ENCODE measurements at regions not wholly inside any gene's neighbourhood (a gene's known extent, or its start where the extent isn't known, plus 50 kb on each side); places are given as distances from the start of the nearest gene placed in this dataset.
"Not testable (repeated sequence)": the region's sequence is repeated elsewhere in the genome, so short reads cannot be mapped to it uniquely, and the experiment has no call there.

- no peak for DNase-seq (ENCODE audit: low spot score)
Measured at GRCh38 chr22:49460091-49460490, 367.6 kb downstream of the BRD1 start.

GRCh38 chr22:49458708-49459099 is 369.0 kb downstream of the BRD1 start:
- no peak for DNase-seq (ENCODE audit: low spot score)

GRCh38 chr22:49457946-49458707 is 369.5 kb downstream of the BRD1 start:
- DNase-seq (ENCODE audit: low spot score): no peak

DNA sequence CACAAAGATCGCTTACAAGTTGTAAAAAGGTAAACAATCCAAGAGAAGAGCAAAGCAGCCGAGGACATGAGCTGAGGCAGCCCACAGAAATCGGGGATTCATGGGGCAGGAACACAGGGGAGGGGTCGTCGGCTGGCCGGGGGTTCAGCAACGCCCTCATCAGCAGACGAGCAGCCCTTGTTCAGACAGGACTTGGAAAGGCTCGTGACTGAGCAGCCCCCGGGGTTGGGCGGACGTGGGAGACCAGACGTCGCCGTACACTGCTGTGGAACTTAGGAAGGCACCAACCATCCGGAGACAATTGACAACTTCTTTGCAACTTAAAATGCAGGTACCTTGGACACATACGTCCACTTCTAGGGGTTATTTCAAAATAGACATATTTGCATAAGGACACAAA is 370.5 kb downstream of the BRD1 start:
- no peak for DNase-seq (ENCODE audit: low spot score)

- no peak for DNase-seq (ENCODE audit: low spot score)
Measured at GRCh38 chr22:49455595-49455994, 372.1 kb downstream of the BRD1 start.

DNA sequence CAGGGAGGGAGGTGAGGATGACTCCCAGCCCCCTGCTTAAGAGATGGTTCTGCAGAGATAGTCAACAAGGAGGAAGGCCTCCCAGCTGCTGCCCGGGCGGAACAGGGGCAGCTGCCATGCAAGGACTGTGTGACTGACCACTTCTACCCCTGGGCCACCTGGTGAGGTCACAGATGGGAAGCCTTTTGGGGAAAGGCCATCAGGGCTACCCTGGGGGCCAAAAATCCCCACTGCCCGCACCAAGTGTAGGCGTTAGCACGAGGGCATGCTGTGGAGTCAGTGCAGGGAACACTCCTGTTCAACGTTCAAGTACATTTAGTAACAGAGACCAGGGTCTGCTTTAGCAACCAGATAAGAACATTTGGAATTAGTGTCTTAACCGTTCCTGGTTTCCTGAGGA is 372.9 kb downstream of the BRD1 start:
- DNase-seq (ENCODE audit: low spot score): no peak

DNA sequence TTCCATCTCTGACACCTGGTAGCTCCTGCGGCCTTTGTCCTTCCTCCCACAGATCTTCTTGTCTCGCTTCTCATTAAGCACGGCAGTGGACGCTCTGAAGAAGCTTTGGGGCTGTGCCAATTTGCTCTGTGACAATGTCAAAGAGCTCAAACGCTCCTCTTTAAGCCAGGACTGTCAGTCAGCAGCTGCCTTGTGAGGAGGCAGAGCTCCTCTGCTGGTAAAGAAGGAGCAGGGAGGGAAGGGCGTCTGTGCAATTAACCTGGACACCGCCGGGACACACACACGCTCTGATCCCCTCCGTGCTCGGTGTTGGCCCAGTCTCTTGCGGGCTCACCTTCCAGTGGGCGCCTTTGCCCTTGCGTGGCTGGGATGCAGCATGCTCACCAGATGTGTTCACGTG is 373.9 kb downstream of the BRD1 start:
- no peak for DNase-seq (ENCODE audit: low spot score)

- DNase-seq (ENCODE audit: low spot score): not testable (repeated sequence)
Measured at GRCh38 chr22:49453019-49453418, 374.7 kb downstream of the BRD1 start.

DNA sequence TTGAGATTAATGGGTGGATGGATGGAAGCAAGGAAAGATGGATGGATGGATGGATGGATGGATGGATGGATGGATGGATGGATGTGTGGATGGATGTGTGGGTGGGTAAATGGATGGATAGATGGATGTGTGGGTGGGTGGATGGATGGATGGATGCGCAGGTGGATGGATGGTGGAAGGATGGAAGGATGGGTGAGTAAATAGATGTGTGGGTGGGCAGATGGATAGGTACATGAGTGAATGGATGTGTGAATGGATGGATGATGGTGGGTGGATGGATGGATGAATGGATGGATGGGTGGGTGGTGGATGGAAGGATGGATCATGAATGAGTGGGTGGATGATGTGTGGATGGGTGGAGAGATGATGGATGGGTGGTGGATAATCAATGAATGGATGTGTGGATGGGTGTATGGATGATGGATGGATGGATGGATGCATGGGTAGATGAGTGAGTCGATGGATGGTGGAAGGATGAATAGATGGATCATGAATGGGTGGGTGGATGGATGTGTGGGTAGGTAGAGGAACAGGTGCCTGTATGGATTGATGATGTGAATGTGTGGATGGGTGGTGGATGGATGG is 375.2 kb downstream of the BRD1 start:
- DNase-seq (ENCODE audit: low spot score): no peak

DNA sequence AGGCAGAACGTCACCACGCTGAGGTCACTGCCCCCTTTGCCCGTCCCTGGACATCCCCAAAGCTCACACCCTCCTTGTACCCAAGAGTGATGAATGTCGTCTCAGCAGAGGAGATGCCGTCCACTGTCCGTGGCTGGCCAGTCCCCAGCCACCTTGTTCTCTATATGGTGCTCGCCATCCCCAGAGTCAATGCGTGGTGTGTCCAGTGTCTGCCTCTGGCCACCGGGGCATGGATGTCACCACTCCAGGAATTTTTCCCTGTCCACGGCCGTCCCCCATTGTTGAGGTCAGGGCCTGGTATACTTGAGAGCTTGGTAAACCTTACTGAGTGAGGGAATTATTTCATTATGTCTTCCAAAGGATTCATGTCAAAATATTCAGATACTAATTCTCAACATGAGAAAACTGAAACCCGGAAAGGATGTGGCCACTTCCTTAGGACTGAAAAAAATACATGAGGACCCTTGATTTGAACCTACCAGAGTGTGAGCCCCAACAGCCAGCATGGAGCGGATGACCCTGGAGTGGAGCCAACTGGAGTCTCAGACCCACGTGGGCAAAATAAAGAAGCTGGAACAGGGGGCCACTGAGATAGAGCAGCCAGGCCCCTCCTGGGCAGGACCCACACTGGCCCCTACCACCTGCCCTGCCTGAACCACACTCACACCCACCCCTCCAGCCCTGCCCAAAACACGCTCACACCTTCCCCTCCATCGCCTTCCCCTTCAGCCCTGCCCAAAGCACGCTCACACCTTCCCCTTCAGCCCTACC is 376.4 kb downstream of the BRD1 start:
- no peak for DNase-seq (ENCODE audit: low spot score)

DNA sequence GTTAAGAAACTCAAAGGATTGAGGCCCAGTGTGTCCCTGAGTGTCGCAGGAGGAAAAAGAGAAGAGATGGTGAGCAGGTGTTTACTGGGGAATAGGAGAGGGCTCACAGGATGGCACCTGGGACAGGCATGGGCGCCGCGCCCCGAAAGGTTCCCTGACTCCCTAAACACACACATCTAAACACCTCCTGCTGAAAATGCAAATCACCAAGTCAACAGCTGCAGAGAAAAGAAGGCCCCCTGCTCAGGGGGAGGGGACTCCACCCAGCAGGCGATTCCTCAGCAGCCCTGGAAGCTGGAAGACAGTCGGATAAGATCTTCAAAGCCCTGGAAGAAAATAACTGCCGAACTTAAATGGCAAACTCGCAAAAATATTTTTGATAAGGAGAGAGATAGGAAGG is 377.2 kb downstream of the BRD1 start:
- DNase-seq (ENCODE audit: low spot score): no peak

GRCh38 chr22:49449811-49450446 is 377.7 kb downstream of the BRD1 start:
- DNase-seq (ENCODE audit: low spot score): no peak

DNA sequence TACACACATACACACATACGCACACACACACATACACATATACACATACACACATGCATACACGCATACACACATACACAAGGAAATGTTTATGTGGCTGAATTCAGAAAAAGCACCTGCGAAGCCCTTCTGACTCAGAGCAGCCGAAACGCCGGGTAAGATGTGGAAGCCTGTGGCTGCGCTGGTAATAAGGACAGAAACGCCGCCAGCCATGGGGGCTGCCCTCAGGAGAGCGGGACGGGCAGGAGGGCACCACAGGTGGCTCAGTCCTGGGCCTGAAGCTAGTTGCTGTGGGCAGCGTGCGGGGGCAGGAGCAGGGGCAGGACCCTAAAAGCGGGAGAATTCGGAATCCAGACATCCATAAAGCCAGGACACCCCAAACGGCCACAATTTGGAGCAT is 378.3 kb downstream of the BRD1 start:
- DNase-seq (ENCODE audit: low spot score): no peak

DNA sequence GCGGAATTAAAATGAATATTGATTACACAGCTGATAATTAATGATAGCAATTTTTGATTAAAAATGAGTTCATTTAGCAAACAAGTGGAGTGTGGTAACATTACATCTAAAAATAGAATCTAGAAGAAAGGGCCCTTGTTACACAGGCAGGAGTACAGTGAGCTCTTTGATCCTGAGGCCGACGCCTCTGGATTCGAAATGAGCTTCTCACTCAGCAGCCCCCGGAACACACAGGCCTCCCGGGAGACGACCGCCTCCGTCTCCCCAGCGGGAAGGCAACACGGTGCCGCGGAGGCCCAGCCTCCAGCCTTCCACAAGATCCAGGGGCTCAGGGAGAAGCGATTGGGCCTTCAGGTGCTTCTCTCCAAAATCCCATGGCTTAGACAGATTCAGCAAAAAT is 379.1 kb downstream of the BRD1 start:
- DNase-seq (ENCODE audit: low spot score): no peak

GRCh38 chr22:49447837-49448236 is 379.8 kb downstream of the BRD1 start:
- DNase-seq (ENCODE audit: low spot score): no peak

DNA sequence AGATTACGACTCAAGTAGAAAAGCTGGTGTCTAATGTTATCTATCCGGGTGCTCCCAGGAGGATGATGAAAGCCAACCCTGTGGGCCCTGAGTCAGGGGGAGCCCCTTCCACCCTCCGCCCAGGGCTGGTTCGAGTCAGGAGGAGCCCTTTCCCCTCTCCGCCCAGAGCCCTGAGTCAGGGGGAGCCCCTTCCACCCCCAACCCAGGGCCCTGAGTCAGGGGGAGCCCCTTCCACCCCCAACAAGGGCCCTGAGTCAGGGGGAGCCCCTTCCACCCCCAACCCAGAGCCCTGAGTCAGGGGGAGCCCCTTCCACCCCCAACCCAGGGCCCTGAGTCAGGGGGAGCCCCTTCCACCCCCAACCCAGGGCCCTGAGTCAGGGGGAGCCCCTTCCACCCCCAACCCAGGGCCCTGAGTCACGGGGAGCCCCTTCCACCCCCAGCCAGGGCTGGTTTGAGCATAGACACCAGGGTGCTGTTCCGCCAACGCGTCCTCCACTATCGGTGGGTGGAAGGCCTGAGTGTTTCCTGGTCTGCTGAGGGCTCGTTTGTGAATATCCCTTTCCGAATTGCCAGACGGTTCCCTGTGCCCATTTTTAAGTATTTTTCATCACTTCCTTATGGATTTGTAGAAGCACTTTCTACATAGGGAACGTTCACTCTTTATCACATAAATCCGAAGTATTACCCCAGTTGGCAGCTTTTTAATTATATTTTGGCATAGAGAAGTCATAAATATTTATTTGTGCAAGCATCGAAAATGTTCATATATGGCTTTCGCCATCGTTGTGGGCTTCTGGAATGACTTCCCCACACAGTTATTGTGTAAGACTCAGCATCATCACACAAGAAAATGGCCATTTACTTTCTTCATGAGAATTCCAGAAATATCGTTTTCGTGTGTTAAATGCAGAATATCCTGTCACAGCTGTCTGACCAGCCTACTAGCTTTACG is 380.6 kb downstream of the BRD1 start:
- DNase-seq (ENCODE audit: low spot score): no peak

- no peak for DNase-seq (ENCODE audit: low spot score)
Measured at GRCh38 chr22:49446145-49446758, 381.4 kb downstream of the BRD1 start.

DNA sequence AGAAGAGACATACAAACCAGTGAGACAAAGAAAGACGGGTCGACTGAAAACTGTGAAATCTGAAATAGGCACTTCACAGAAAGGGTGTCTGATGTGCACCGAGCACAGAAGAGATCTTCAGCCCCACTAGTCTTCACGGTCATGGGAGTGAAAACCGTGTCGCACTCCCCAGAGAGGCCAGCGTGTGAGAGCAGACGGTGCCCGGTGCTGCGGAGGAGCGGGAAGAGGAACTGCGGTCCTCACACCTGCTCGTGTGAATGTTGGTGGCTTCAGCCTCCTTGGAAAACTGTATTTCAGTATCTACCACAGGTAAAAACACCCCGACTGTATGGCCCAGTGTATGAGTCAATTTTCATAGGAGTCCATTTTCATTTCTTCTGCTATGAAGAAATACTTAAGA is 382.9 kb downstream of the BRD1 start:
- DNase-seq (ENCODE audit: low spot score): no peak

DNA sequence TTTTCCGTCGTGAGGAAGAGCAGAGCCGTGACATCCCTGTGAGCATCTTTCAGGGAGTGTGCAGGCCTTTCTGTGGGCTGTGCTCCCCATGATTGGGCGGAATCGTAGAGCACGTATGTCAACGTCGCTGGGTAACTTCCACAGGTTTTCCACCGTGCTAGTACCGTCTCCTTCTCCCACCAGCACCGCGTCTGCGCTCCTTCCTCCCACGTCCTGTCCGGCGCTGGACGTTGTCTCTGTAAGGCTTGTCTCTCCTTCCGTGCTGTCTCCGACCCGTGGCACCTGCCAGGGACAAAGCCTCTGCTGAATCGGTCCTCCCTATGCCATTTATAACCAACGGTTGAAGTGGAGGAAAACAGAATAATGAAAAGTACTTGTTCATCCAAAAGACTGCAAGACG is 386.7 kb downstream of the BRD1 start:
- DNase-seq (ENCODE audit: low spot score): no peak

DNA sequence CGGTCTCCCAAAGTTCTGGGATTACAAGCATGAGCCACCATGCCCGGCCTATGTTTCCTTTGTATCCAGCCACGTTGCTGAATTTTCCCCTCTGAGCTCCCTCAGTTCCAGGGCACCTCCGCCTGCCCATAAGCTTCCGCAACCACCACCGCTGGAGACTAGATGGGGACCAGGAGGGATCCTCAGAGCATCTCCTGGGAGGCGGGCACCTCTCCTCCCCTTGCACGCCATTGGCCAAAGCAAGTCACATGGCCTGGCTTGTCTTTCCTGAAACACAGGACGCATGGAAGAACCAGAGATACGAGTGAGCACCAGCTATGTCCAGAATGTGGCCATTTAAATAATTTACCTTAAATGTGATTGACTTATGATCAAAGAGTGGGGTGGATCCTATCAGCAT is 388.3 kb downstream of the BRD1 start:
- DNase-seq (ENCODE audit: low spot score): no peak

DNA sequence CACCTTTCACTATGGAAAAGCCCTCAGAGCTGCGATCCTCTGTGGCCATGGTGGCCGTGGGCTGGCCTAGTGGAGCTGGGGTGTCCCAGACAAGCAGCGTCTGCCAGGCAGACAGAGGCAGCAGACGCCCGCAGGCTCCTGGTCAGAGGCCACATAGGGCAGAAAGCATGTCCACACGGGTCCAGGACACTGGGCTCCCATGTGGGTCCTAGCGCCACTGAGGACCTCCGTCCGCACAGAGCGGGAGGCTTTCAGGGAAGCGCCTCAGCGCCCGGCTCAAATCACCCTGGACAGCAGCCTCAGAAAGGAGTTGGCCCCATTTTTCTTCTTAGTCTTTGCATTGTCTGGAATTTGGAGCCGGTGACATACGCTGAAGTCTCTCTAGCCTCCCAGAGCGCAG is 389.7 kb downstream of the BRD1 start:
- DNase-seq (ENCODE audit: low spot score): no peak
